OCI-LY3 (cell line): ENCODE measurements at regions not wholly inside any gene's neighbourhood (a gene's known extent, or its start where the extent isn't known, plus 50 kb on each side); places are given as distances from the start of the nearest gene placed in this dataset.

Experiments used
- CTCF ChIP-seq: fragments of 200-600, 300-600 bp; sonication (generic); IDR thresholded peaks from 2 replicates; pipeline ENCODE4 v1.5.1; 2014; ENCODE audit warnings: antibody characterized with exemption, low read length, low read depth
- EZH2phosphoT487 ChIP-seq: fragments of 200-600 bp; shearing (Covaris generic); IDR thresholded peaks from 2 replicates; pipeline ENCODE4 v1.6.1; 2018; ENCODE audit warnings: antibody characterized with exemption, mixed run types, low read depth

- TF ChIP-seq CTCF (no peak), EZH2phosphoT487 (no peak)
Observed at GRCh38 chr17:65477600-65477999, 83.8 kb downstream of the AXIN2 start.
